Neural progenitor cell (in vitro differentiated cells): ENCODE measurements at regions not wholly inside any gene's neighbourhood (a gene's known extent, or its start where the extent isn't known, plus 50 kb on each side); places are given as distances from the start of the nearest gene placed in this dataset.

Experiments used
- EZH2 ChIP-seq: fragments of 200-600 bp; sonication (generic); IDR thresholded peaks from 2 replicates; pipeline ENCODE4 v1.6.1; 2017; ENCODE audit warnings: antibody characterized with exemption, mild to moderate bottlenecking, moderate library complexity
- EZH2phosphoT487 ChIP-seq: fragments of 200-600 bp; sonication (generic); IDR thresholded peaks from 2 replicates; pipeline ENCODE4 v1.6.1; 2017; ENCODE audit warnings: antibody characterized with exemption
- TF ChIP-seq, protein P1 (sequence below): fragments of 200-600 bp; sonication (generic); IDR thresholded peaks from 2 replicates; pipeline ENCODE4 v1.5.1; 2017; ENCODE audit warnings: antibody characterized with exemption, mild to moderate bottlenecking

DNA sequence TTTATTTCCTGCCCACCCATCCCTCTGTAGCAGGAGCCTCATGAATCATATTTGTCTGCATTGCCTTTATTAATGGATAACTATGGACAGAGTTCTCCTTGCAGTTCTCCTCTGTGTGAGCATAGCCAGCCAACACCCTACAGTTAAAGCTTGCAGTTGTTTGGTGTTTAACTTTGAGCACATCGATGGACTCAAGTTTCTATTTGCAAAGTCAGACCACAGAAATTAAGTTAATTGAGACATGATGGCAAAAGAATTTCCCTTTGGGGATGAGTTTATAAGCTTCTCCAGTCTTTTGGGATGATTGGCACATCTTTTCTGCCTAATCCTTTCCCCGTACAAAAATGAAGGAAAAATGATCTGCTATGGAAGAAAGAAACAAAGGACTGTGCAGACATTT is 398.9 kb upstream of the THBS1 start:
- TF ChIP-seq, protein P1, sequence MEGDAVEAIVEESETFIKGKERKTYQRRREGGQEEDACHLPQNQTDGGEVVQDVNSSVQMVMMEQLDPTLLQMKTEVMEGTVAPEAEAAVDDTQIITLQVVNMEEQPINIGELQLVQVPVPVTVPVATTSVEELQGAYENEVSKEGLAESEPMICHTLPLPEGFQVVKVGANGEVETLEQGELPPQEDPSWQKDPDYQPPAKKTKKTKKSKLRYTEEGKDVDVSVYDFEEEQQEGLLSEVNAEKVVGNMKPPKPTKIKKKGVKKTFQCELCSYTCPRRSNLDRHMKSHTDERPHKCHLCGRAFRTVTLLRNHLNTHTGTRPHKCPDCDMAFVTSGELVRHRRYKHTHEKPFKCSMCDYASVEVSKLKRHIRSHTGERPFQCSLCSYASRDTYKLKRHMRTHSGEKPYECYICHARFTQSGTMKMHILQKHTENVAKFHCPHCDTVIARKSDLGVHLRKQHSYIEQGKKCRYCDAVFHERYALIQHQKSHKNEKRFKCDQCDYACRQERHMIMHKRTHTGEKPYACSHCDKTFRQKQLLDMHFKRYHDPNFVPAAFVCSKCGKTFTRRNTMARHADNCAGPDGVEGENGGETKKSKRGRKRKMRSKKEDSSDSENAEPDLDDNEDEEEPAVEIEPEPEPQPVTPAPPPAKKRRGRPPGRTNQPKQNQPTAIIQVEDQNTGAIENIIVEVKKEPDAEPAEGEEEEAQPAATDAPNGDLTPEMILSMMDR = no peak
- TF ChIP-seq EZH2 = no peak
- TF ChIP-seq EZH2phosphoT487 = no peak
